Ovary (tissue), 3 donors: ENCODE measurements at regions not wholly inside any gene's neighbourhood (a gene's known extent, or its start where the extent isn't known, plus 50 kb on each side); places are given as distances from the start of the nearest gene placed in this dataset.

Source experiments
- CTCF ChIP-seq, 3 donors: fragments of 450-650 bp in 2 of 3; fragments of 200-600 bp in 1 of 3; IDR thresholded peaks; one replicate each; pipeline versions ENCODE4 v1.5.1 to v1.8.0; 2016 to 2022; ENCODE audit warnings: antibody characterized with exemption in 3 of 3, mild to moderate bottlenecking in 1 of 3
- POLR2A ChIP-seq: fragments of 450-650 bp; IDR thresholded peaks from one replicate; pipeline ENCODE4 v1.6.1; 2017; ENCODE audit warnings: antibody characterized with exemption, mild to moderate bottlenecking, moderate library complexity
- donor health status: DM: no; HTN: no; CAD: no.

GRCh38 chr20:10961651-10962288, 288.0 kb upstream of the JAG1 start:
- TF ChIP-seq CTCF (IDR thresholded peaks at IDR 0.05) (no peak), POLR2A (no peak)
